LNCAP (cell line): ENCODE measurements at regions not wholly inside any gene's neighbourhood (a gene's known extent, or its start where the extent isn't known, plus 50 kb on each side); places are given as distances from the start of the nearest gene placed in this dataset.

Experiments used
- TF ChIP-seq, protein P1 (sequence below): fragments of 450-650 bp; IDR thresholded peaks from 2 replicates; pipeline ENCODE4 v1.5.1; 2017; ENCODE audit warnings: mild to moderate bottlenecking

GRCh38 chr4:180665994-180666824 is 1577.0 kb upstream of the TENM3 start:
- TF ChIP-seq, protein P1, sequence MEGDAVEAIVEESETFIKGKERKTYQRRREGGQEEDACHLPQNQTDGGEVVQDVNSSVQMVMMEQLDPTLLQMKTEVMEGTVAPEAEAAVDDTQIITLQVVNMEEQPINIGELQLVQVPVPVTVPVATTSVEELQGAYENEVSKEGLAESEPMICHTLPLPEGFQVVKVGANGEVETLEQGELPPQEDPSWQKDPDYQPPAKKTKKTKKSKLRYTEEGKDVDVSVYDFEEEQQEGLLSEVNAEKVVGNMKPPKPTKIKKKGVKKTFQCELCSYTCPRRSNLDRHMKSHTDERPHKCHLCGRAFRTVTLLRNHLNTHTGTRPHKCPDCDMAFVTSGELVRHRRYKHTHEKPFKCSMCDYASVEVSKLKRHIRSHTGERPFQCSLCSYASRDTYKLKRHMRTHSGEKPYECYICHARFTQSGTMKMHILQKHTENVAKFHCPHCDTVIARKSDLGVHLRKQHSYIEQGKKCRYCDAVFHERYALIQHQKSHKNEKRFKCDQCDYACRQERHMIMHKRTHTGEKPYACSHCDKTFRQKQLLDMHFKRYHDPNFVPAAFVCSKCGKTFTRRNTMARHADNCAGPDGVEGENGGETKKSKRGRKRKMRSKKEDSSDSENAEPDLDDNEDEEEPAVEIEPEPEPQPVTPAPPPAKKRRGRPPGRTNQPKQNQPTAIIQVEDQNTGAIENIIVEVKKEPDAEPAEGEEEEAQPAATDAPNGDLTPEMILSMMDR = peak; percentile 67

GRCh38 chr4:180668732-180669131 is 1574.5 kb upstream of the TENM3 start:
- TF ChIP-seq, protein P1 = no peak

GRCh38 chr4:180669680-180670079 is 1573.5 kb upstream of the TENM3 start:
- TF ChIP-seq, protein P1 = no peak

DNA sequence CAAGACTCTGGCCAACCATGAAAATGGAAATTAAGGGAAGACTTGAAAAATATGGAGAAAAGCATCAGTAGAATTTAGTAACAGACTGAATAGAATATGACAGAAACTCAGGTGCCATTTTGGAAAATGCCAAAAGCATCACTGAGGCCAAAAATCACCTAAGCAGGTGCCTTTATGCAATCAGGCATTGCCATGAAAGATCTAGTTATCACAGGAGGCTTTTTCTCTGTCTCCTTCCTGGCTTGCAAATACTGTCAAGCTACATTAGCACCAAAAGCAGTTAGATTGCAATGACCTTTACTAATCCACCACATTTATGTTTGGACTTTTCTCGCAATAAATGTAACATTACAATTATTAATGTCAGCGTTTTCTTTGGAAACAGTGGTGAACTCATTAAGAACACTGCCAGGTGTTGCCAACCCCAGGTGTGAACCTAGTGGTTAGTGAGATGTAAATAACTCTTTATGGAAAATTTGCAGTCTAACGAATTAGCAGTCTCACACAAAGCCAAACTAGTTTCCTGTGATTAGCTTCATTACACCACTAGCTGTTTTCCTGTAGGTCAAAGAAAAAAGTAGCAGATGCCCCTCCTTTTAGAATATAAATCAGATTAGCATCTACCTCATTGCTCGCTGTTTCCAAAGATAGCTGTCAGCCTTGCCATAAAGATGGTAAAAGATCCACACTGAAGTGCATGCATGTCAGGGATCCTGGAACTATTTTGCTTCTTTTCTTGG is 1568.4 kb upstream of the TENM3 start:
- TF ChIP-seq, protein P1 = no peak

- TF ChIP-seq, protein P1 = no peak
These were observed 1567.9 kb upstream of the TENM3 start for GRCh38 chr4:180675359-180675650.

DNA sequence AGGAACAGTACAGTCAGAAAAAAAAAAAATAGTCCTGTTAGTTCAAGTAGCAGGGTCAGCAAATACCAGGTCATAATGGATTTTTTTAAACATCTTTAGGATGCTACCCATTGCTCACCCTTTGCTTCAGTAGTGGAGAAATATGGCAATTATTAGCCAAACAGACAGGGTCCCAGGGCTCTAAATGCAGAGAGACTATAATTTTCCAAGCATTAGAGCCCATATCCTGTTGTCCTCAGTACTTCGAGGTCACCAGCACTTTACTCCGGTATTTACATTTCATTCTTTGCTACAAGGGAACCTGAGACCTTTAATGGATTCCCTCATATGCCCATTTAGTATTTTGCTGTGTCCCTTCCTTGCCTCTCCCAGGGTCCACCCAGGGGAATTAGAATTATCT is 1562.9 kb upstream of the TENM3 start:
- TF ChIP-seq, protein P1 = no peak

DNA sequence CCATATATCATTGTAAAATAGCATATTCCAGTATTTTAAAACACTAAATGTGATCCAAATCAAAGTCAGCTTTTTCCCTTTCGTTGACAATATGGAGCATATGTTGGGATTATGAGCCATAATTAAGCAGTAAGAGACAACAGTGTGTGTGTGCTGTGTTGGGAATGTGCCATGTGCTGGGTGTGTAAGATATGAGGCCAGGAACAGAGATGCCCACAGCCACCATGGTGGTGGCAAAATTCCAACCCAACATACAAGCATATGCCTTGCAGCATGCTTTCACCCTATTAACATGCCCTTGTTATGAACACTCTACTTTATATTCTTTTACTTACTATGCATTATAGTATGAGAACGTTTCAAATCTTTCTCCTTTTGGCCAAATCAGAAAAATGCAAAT is 1560.4 kb upstream of the TENM3 start:
- TF ChIP-seq, protein P1 = no peak
